ENCODE measurements at regions not wholly inside any gene's neighbourhood (a gene's known extent, or its start where the extent isn't known, plus 50 kb on each side); places are given as distances from the start of the nearest gene placed in this dataset.

- Mint-ChIP-seq H3K27ac (no peak overlapping the region), H3K36me3 (ENCODE audit: low read depth) (peaks cover 14% of the 10 kb centered on the region)
- ATAC-seq = no peak
Measured at GRCh38 chr14:71745072-71745471, 187.2 kb upstream of the RGS6 start.

DNA sequence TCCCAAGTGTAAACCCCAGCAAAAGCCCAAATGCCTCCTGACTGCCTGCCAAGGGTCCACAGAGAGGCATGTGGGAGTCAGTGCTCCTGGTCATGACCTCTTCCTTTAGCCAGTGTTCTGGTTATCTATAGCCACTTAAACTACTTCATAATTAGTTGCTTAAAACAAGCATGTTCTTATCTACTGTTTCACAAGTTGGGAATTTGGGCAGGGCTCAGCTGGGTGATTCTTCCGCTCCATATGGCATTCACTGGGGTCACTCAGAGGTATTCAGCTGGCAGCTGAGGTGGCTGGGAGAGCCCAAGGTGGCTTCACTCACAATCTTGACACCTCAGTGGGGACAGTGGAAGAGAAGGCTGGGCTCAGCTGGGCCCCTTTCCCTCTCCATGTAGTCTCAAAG lies 184.0 kb upstream of the RGS6 start:
- H3K27me3 Mint-ChIP-seq (ENCODE audit: insufficient read depth, low read depth, poor library complexity) = peaks cover 6% of the 10 kb centered on the region
- H3K4me3 ChIP-seq = no peak overlapping the region
- no peak overlapping the region for H3K27ac Mint-ChIP-seq
- no peak overlapping the region for H3K27ac ChIP-seq (ENCODE audit: low read depth)
- H3K36me3 ChIP-seq (ENCODE audit: insufficient read depth) = no peaks in the 10 kb centered on the region
- H4K20me1 ChIP-seq (replicated peaks; ENCODE audit: insufficient read depth) = no peaks in the 10 kb centered on the region
- no peak for ATAC-seq
- TF ChIP-seq STAT1 (IDR thresholded peaks at IDR 0.05; ENCODE audit: unreplicated experiment) (no peak), EZH2phosphoT487 (IDR thresholded peaks at IDR 0.05; ENCODE audit: unreplicated experiment) (no peak), POLR2AphosphoS5 (IDR thresholded peaks at IDR 0.05; ENCODE audit: low read depth) (no peak), ZNF331 (CRISPR knock-in tag; IDR thresholded peaks at IDR 0.05; ENCODE audit: low read depth) (peak; percentile 99), JUNB (IDR thresholded peaks at IDR 0.05; ENCODE audit: unreplicated experiment) (no peak), EZH2 (IDR thresholded peaks at IDR 0.05; ENCODE audit: low read depth, unreplicated experiment) (no peak)
- TF ChIP-seq, protein P1, sequence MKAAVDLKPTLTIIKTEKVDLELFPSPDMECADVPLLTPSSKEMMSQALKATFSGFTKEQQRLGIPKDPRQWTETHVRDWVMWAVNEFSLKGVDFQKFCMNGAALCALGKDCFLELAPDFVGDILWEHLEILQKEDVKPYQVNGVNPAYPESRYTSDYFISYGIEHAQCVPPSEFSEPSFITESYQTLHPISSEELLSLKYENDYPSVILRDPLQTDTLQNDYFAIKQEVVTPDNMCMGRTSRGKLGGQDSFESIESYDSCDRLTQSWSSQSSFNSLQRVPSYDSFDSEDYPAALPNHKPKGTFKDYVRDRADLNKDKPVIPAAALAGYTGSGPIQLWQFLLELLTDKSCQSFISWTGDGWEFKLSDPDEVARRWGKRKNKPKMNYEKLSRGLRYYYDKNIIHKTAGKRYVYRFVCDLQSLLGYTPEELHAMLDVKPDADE (IDR thresholded peaks at IDR 0.05) = no peak
- H2AFZ ChIP-seq = no peak overlapping the region
- no peak overlapping the region for H3K4me2 ChIP-seq
- DNase-seq (ENCODE audit: low spot score) = no peak
- peaks cover 8% of the 10 kb centered on the region; the same call in 1 of the 2 replicates for H3K9me2 ChIP-seq (ENCODE audit: insufficient read depth)
- no peaks in the 10 kb centered on the region for H3F3A ChIP-seq (replicated peaks; ENCODE audit: low read depth)
- H3K4me1 Mint-ChIP-seq = peaks cover 3% of the 10 kb centered on the region; the same call in 1 of the 3 replicates
- peaks cover 23% of the 10 kb centered on the region for H3K9me3 Mint-ChIP-seq
- H3K36me3 Mint-ChIP-seq (ENCODE audit: low read depth) = peaks cover 14% of the 10 kb centered on the region
- no peaks in the 10 kb centered on the region for H3K79me2 ChIP-seq (replicated peaks; ENCODE audit: insufficient read depth)
- no peaks in the 10 kb centered on the region for H3K4me1 ChIP-seq (ENCODE audit: insufficient read depth)
- no peaks in the 10 kb centered on the region for H3K27me3 ChIP-seq (ENCODE audit: insufficient read depth)
- H3K4me3 Mint-ChIP-seq = no peak overlapping the region

More at GRCh38 chr14:71745072-71745471, 187.2 kb upstream of the RGS6 start:
- H4K20me1 ChIP-seq (replicated peaks; ENCODE audit: insufficient read depth) = no peaks in the 10 kb centered on the region
- Mint-ChIP-seq H3K4me3 (no peak overlapping the region), H3K9me3 (peaks cover 23% of the 10 kb centered on the region), H3K4me1 (no peaks in the 10 kb centered on the region; the same call in 2 of the 3 replicates), H3K27me3 (ENCODE audit: insufficient read depth, low read depth, poor library complexity) (peaks cover 8% of the 10 kb centered on the region)
- no peak for DNase-seq (ENCODE audit: low spot score)
- H3K27ac ChIP-seq (ENCODE audit: low read depth) = no peak overlapping the region
- no peak overlapping the region for H3K4me2 ChIP-seq
- H3F3A ChIP-seq (replicated peaks; ENCODE audit: low read depth) = no peaks in the 10 kb centered on the region
- no peaks in the 10 kb centered on the region for H3K27me3 ChIP-seq (ENCODE audit: insufficient read depth)
- no peak overlapping the region for H3K4me3 ChIP-seq
- H3K36me3 ChIP-seq (ENCODE audit: insufficient read depth) = no peaks in the 10 kb centered on the region
- peaks cover 8% of the 10 kb centered on the region; the same call in 1 of the 2 replicates for H3K9me2 ChIP-seq (ENCODE audit: insufficient read depth)
- no peak overlapping the region for H2AFZ ChIP-seq
- H3K79me2 ChIP-seq (replicated peaks; ENCODE audit: insufficient read depth) = no peaks in the 10 kb centered on the region
- TF ChIP-seq CREB1 (CRISPR knock-in tag; IDR thresholded peaks at IDR 0.05; ENCODE audit: low read depth) (no peak), STAT1 (IDR thresholded peaks at IDR 0.05; ENCODE audit: unreplicated experiment) (no peak)
- no peaks in the 10 kb centered on the region for H3K4me1 ChIP-seq (ENCODE audit: insufficient read depth)

DNA sequence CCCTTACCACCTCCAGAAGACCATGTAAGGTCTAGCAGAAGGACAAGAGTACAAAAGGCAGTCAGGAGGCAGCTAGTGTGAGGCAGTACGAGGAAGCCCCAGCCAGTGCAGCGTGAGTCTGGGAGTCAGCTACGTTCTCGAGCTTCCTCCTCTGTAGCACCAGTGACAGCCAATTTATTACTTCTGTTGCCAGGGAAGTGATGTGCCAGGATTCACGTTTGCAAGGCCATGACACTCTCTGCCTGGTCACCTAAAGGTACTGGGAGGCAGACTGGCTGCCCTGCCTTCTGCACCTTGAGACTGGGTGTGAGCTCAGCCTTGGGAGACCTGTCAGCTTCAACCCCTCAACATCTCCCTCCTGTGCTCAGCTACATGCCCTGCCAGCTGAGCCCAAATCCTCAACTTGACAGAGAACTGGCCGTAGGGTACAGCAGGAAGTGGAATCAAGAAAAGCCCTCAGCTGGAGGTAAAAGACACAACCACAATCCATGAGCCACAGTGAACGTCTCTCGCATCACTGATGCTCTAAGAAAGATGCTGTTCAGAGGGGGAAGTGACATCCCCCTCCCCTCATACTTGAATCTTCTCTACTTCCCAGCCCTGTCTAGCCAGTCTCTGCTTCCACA lies 182.5 kb upstream of the RGS6 start:
- H3K27ac ChIP-seq (ENCODE audit: low read depth) = no peak overlapping the region
- no peaks in the 10 kb centered on the region for H3K36me3 ChIP-seq (ENCODE audit: insufficient read depth)
- peaks cover 8% of the 10 kb centered on the region; the same call in 1 of the 2 replicates for H3K9me2 ChIP-seq (ENCODE audit: insufficient read depth)
- H3K4me2 ChIP-seq = no peak overlapping the region
- no peaks in the 10 kb centered on the region for H3K79me2 ChIP-seq (replicated peaks; ENCODE audit: insufficient read depth)
- DNase-seq (ENCODE audit: low spot score) = no peak
- no peak for ATAC-seq
- no peaks in the 10 kb centered on the region for H3F3A ChIP-seq (replicated peaks; ENCODE audit: low read depth)
- H4K20me1 ChIP-seq (replicated peaks; ENCODE audit: insufficient read depth) = no peaks in the 10 kb centered on the region
- Mint-ChIP-seq H3K27ac (no peak overlapping the region), H3K27me3 (ENCODE audit: insufficient read depth, low read depth, poor library complexity) (peaks cover 4% of the 10 kb centered on the region), H3K4me3 (no peak overlapping the region), H3K4me1 (peaks cover 10% of the 10 kb centered on the region; the same call in 1 of the 3 replicates), H3K36me3 (ENCODE audit: low read depth) (peaks cover 14% of the 10 kb centered on the region), H3K9me3 (peaks cover 23% of the 10 kb centered on the region)
- no peak overlapping the region for H3K4me3 ChIP-seq
- H3K4me1 ChIP-seq (ENCODE audit: insufficient read depth) = no peaks in the 10 kb centered on the region
- H3K27me3 ChIP-seq (ENCODE audit: insufficient read depth) = no peaks in the 10 kb centered on the region
- H2AFZ ChIP-seq = no peak overlapping the region
- TF ChIP-seq EZH2 (IDR thresholded peaks at IDR 0.05; ENCODE audit: low read depth, unreplicated experiment) = no peak
- no peak for TF ChIP-seq ZNF462 (CRISPR knock-in tag; IDR thresholded peaks at IDR 0.05)
- no peak for TF ChIP-seq CREB1 (CRISPR knock-in tag; IDR thresholded peaks at IDR 0.05; ENCODE audit: low read depth)

Data from GM23338 (cell line).